Activated CD8-positive, alpha-beta T cell treated with anti-CD3 and anti-CD28 coated beads for 36 hours (primary cell): ENCODE measurements at regions not wholly inside any gene's neighbourhood (a gene's known extent, or its start where the extent isn't known, plus 50 kb on each side); places are given as distances from the start of the nearest gene placed in this dataset.
"Not testable (repeated sequence)": the region's sequence is repeated elsewhere in the genome, so short reads cannot be mapped to it uniquely, and the experiment has no call there.

ENCODE experiments used
- ATAC-seq: fragments of 200-7000 bp; cut with Tn5 transposase; one replicate; pipeline ENCODE4 v1.10.0; 2021; ENCODE audit warnings: mild to moderate bottlenecking, moderate library complexity
- CTCF ChIA-PET: fragments of 350-600 bp; sonication (Branson Sonifier 250); formaldehyde crosslinking; loops from one replicate; lab custom pipeline; 2021; ENCODE audit warnings: antibody characterized with exemption; lab: Charles Lee
- POLR2A ChIA-PET: fragments of 350-600 bp; sonication (Branson Sonifier 250); formaldehyde crosslinking; loops from one replicate; lab custom pipeline; 2021; ENCODE audit warnings: antibody characterized with exemption; lab: Charles Lee
- DNase-seq: peaks from one replicate; pipeline ENCODE4 v3.0.0-alpha.2; 2020
- H3K27ac Mint-ChIP-seq: one replicate; pipeline ENCODE4 v1.8.0; 2021; ENCODE audit warnings: mild to moderate bottlenecking, mixed read lengths
- H3K27me3 Mint-ChIP-seq: one replicate; pipeline ENCODE4 v1.8.0; 2021; ENCODE audit warnings: mixed read lengths
- H3K36me3 Mint-ChIP-seq: one replicate; pipeline ENCODE4 v1.8.0; 2021; ENCODE audit warnings: low read depth, mixed read lengths
- H3K4me1 Mint-ChIP-seq: one replicate; pipeline ENCODE4 v1.8.0; 2021; ENCODE audit warnings: low read depth, mixed read lengths
- H3K4me3 Mint-ChIP-seq: one replicate; pipeline ENCODE4 v1.8.0; 2021; ENCODE audit warnings: mild to moderate bottlenecking, moderate library complexity, mixed read lengths
- H3K9me3 Mint-ChIP-seq: one replicate; pipeline ENCODE4 v1.8.0; 2021; ENCODE audit warnings: mixed read lengths
- CTCF ChIP-seq: fragments of 200-600 bp; IDR thresholded peaks from one replicate; pipeline ENCODE4 v1.8.0; 2022; ENCODE audit warnings: antibody characterized with exemption, mild to moderate bottlenecking
- intact Hi-C: fragments of 100-400 bp; cut with micrococcal nuclease; formaldehyde crosslinking; loops from one replicate; pipeline ENCODE4 v1.10.0; 2022

- DNase-seq (no peak), ATAC-seq (no peak)
- no peaks in the 10 kb centered on the region for H3K4me1 Mint-ChIP-seq
- no peaks in the 10 kb centered on the region for H3K36me3 Mint-ChIP-seq
- H3K9me3 Mint-ChIP-seq: no peaks in the 10 kb centered on the region
- intact Hi-C loops: no loop called here
- no peak for TF ChIP-seq CTCF
- ChIA-PET POLR2A (no interaction called here), CTCF (interaction anchor here (1.3 to 1.5 kb wide), 2 partner anchors 12 to 17 kb away, joined by 3 to 4 read pairs; no protein-coding TSS in a partner anchor)
- H3K4me3 Mint-ChIP-seq: no peak overlapping the region
- H3K27me3 Mint-ChIP-seq: peaks cover 4% of the 10 kb centered on the region
- no peak overlapping the region for H3K27ac Mint-ChIP-seq
These were observed 52.4 kb upstream of the COX7C start for GRCh38 chr5:86565197-86565789.

- H3K9me3 Mint-ChIP-seq, intact Hi-C loops, ATAC-seq, H3K4me3 Mint-ChIP-seq, POLR2A ChIA-PET, H3K36me3 Mint-ChIP-seq, H3K27ac Mint-ChIP-seq, H3K4me1 Mint-ChIP-seq, H3K27me3 Mint-ChIP-seq, DNase-seq: not testable (repeated sequence)
- CTCF ChIA-PET: interaction anchor here (1.5 kb wide), 1 partner anchor 18 kb away, joined by 3 read pairs; no protein-coding TSS in a partner anchor
These were observed 51.7 kb upstream of the COX7C start for GRCh38 chr5:86566030-86566429.
